ENCODE measurements at regions not wholly inside any gene's neighbourhood (a gene's known extent, or its start where the extent isn't known, plus 50 kb on each side); places are given as distances from the start of the nearest gene placed in this dataset.

GRCh38 chr3:103136621-103137020 lies 701.8 kb downstream of the ZPLD1 start:
- ChIA-PET POLR2A (ENCODE audit: partially characterized antibody) (no interaction called here), CTCF (ENCODE audit: partially characterized antibody) (no interaction called here)
- H3K27ac ChIP-seq (ENCODE audit: low read depth, low read length): no peak overlapping the region
- no peak overlapping the region for H3K4me2 ChIP-seq (ENCODE audit: insufficient read depth in 1 of 2, low read depth in 2 of 2, low read length in 2 of 2)
- H4K8ac ChIP-seq (ENCODE audit: extremely low read depth, insufficient read depth, low read length): no peak overlapping the region
- H4K5ac ChIP-seq (ENCODE audit: insufficient read length, low read depth, low read length): no peak overlapping the region
- no peaks in the 10 kb centered on the region; the same call in 1 of the 2 replicates for H3K23me2 ChIP-seq (ENCODE audit: low read depth, low read length)
- no peak overlapping the region for H3K4me3 ChIP-seq (ENCODE audit: extremely low read depth in 1 of 4, insufficient read depth in 2 of 4, low read depth in 3 of 4, low read length in 4 of 4)
- H3K56ac ChIP-seq (replicated peaks; ENCODE audit: insufficient read length, low read depth, low read length): no peak overlapping the region
- no peak overlapping the region for H3K14ac ChIP-seq (ENCODE audit: insufficient read length)
- no peaks in the 10 kb centered on the region for H3K36me3 ChIP-seq (ENCODE audit: control insufficient read depth in 2 of 4, insufficient read depth in 4 of 4, low read length in 3 of 4)
- no peaks in the 10 kb centered on the region for H3K9me3 ChIP-seq (ENCODE audit: insufficient read depth in 2 of 2, low read depth in 1 of 2, low read length in 1 of 2)
- no peak overlapping the region for H3K4ac ChIP-seq (replicated peaks; ENCODE audit: insufficient read length, low read depth, low read length)
- H3K9ac ChIP-seq (replicated peaks in 1 of 4; ENCODE audit: extremely low read depth in 1 of 4, low read depth in 3 of 4, low read length in 3 of 4): no peak overlapping the region
- H2BK5ac ChIP-seq (ENCODE audit: low read depth, low read length): no peak overlapping the region
- no peak for FAIRE-seq
- no peak overlapping the region for H3K23ac ChIP-seq (ENCODE audit: insufficient read length)
- no peak overlapping the region for H2BK15ac ChIP-seq (ENCODE audit: low read length)
- H3K79me1 ChIP-seq (ENCODE audit: low read depth, low read length): no peaks in the 10 kb centered on the region
- H3K27me3 ChIP-seq (replicated peaks in 1 of 4; ENCODE audit: control insufficient read depth in 3 of 4, extremely low read depth in 1 of 4, insufficient read depth in 3 of 4, low read length in 3 of 4): no peaks in the 10 kb centered on the region
- no peak for TF ChIP-seq BACH1 (IDR thresholded peaks at IDR 0.05; ENCODE audit: low read length)
- TF ChIP-seq ZNF274 (IDR thresholded peaks at IDR 0.05; ENCODE audit: borderline replicate concordance, extremely low read depth, low read length): no peak
- peaks cover 0 to 3% (median 0%) of the 10 kb centered on the region in 4 experiments; a peak in 1 of 7 replicates for H3K4me1 ChIP-seq (replicated peaks in 1 of 4; ENCODE audit: control insufficient read depth in 3 of 4, insufficient read depth in 4 of 4, low read length in 3 of 4)
- no peak for DNase-seq (ENCODE audit: low read depth in 1 of 2, low spot score in 2 of 2)
- H2AK5ac ChIP-seq (ENCODE audit: low read depth, low read length): no peak overlapping the region
- no peak overlapping the region for H2BK12ac ChIP-seq (ENCODE audit: low read depth, low read length)
- H2AFZ ChIP-seq (ENCODE audit: low read length): no peak overlapping the region
- no peak overlapping the region for H3K18ac ChIP-seq (ENCODE audit: extremely low read depth, low read length)
- H2BK120ac ChIP-seq (replicated peaks; ENCODE audit: low read depth, low read length): no peak overlapping the region
- H2BK20ac ChIP-seq (ENCODE audit: low read length): no peak overlapping the region
- no peak overlapping the region for H4K91ac ChIP-seq (replicated peaks; ENCODE audit: insufficient read length, low read length)
- H3K79me2 ChIP-seq (ENCODE audit: control insufficient read depth in 1 of 2, insufficient read depth in 2 of 2, low read length in 2 of 2): no peaks in the 10 kb centered on the region
- no peaks in the 10 kb centered on the region for H4K20me1 ChIP-seq (replicated peaks in 1 of 2; ENCODE audit: control insufficient read depth in 1 of 2, insufficient read depth in 2 of 2, low read length in 2 of 2)
